ENCODE measurements at regions not wholly inside any gene's neighbourhood (a gene's known extent, or its start where the extent isn't known, plus 50 kb on each side); places are given as distances from the start of the nearest gene placed in this dataset.
A peak's percentile ranks its signal among the peaks of the same experiment; 100 is the strongest.
"Not testable (repeated sequence)": the region's sequence is repeated elsewhere in the genome, so short reads cannot be mapped to it uniquely, and the experiment has no call there.

GRCh38 chr4:188347339-188347738 is 208.1 kb downstream of the TRIML1 start:
- ATAC-seq (no peak), DNase-seq (no peak)
- intact Hi-C loops (cut with DNase I): no loop called here
- no peak for TF ChIP-seq CTCF (IDR thresholded peaks at IDR 0.05)
- no peaks in the 10 kb centered on the region for H3K4me1 ChIP-seq
- H3K36me3 ChIP-seq: no peaks in the 10 kb centered on the region
- no peak overlapping the region for H3K27ac ChIP-seq
- H3K27me3 ChIP-seq: no peaks in the 10 kb centered on the region
- no peaks in the 10 kb centered on the region for H3K9me3 ChIP-seq
- H3K4me3 ChIP-seq: no peak overlapping the region

- H3K9me3 ChIP-seq; H3K4me3 ChIP-seq; intact Hi-C loops (cut with DNase I); ATAC-seq; DNase-seq; H3K27ac ChIP-seq; H3K27me3 ChIP-seq; H3K4me1 ChIP-seq; H3K36me3 ChIP-seq: not testable (repeated sequence)
Observed at GRCh38 chr4:188349569-188349968, 210.3 kb downstream of the TRIML1 start.

GRCh38 chr4:188363196-188363595 is 224.0 kb downstream of the TRIML1 start:
- Histone ChIP-seq H3K27ac (no peak overlapping the region), H3K4me1 (no peaks in the 10 kb centered on the region), H3K27me3 (no peaks in the 10 kb centered on the region), H3K4me3 (no peak overlapping the region), H3K9me3 (no peaks in the 10 kb centered on the region), H3K36me3 (no peaks in the 10 kb centered on the region)
- DNase-seq: no peak
- no peak for ATAC-seq
- intact Hi-C loops (cut with DNase I): no loop called here
- no peak for TF ChIP-seq CTCF (IDR thresholded peaks at IDR 0.05)

- H3K4me3 ChIP-seq: no peak overlapping the region
- intact Hi-C loops (cut with DNase I): no loop called here
- ATAC-seq (no peak), DNase-seq (no peak)
- no peaks in the 10 kb centered on the region for H3K27me3 ChIP-seq
- H3K36me3 ChIP-seq: no peaks in the 10 kb centered on the region
- H3K27ac ChIP-seq: no peak overlapping the region
- TF ChIP-seq CTCF (IDR thresholded peaks at IDR 0.05): no peak
- H3K9me3 ChIP-seq: no peaks in the 10 kb centered on the region
- H3K4me1 ChIP-seq: no peaks in the 10 kb centered on the region
Observed at GRCh38 chr4:188370777-188371176, 231.5 kb downstream of the TRIML1 start.

GRCh38 chr4:188372058-188372457 is 232.8 kb downstream of the TRIML1 start:
- Histone ChIP-seq H3K27me3 (no peaks in the 10 kb centered on the region), H3K36me3 (no peaks in the 10 kb centered on the region), H3K27ac (no peak overlapping the region), H3K4me1 (no peaks in the 10 kb centered on the region), H3K4me3 (no peak overlapping the region), H3K9me3 (no peaks in the 10 kb centered on the region)
- no peak for TF ChIP-seq CTCF (IDR thresholded peaks at IDR 0.05)
- no peak for ATAC-seq
- DNase-seq: no peak
- intact Hi-C loops (cut with DNase I): no loop called here

GRCh38 chr4:188372829-188373228 is 233.6 kb downstream of the TRIML1 start:
- Histone ChIP-seq H3K4me1 (no peaks in the 10 kb centered on the region), H3K27me3 (no peaks in the 10 kb centered on the region), H3K9me3 (no peaks in the 10 kb centered on the region), H3K36me3 (no peaks in the 10 kb centered on the region), H3K4me3 (no peak overlapping the region), H3K27ac (no peak overlapping the region)
- ATAC-seq (peak; percentile 54), DNase-seq (no peak)
- intact Hi-C loops (cut with DNase I): no loop called here
- peak; percentile 23 for TF ChIP-seq CTCF (IDR thresholded peaks at IDR 0.05)
